HFF-Myc (cell line): ENCODE measurements at regions not wholly inside any gene's neighbourhood (a gene's known extent, or its start where the extent isn't known, plus 50 kb on each side); places are given as distances from the start of the nearest gene placed in this dataset.

Experiments used
- DNase-seq: peaks from one replicate; pipeline ENCODE4 v3.0.0-alpha.2; 2011; ENCODE audit warnings: low read depth; ENCODE audit errors: extremely low read depth
- H3K4me3 ChIP-seq: replicated peaks from 2 replicates; pipeline ENCODE4 v1.5.1; 2011; ENCODE audit warnings: low read depth, mild to moderate bottlenecking, control low read depth, low read length
- CTCF ChIP-seq: IDR thresholded peaks from 2 replicates; pipeline ENCODE4 v1.5.1; 2012; ENCODE audit warnings: mild to moderate bottlenecking, low read depth, low read length, control low read depth; ENCODE audit errors: missing control alignments

GRCh38 chr10:60443346-60443745, 53.7 kb upstream of the ANK3 start:
- DNase-seq, result no peak
- no peak overlapping the region for H3K4me3 ChIP-seq
- TF ChIP-seq CTCF, result no peak

GRCh38 chr10:60441515-60441914, 51.8 kb upstream of the ANK3 start:
- H3K4me3 ChIP-seq, result no peak overlapping the region
- DNase-seq, result no peak
- TF ChIP-seq CTCF, result peak; percentile 20

GRCh38 chr10:60439641-60440040, 50.0 kb upstream of the ANK3 start:
- TF ChIP-seq CTCF, result no peak
- no peak for DNase-seq
- H3K4me3 ChIP-seq, result no peak overlapping the region
